Liver (tissue), 8 donors: ENCODE measurements at regions not wholly inside any gene's neighbourhood (a gene's known extent, or its start where the extent isn't known, plus 50 kb on each side); places are given as distances from the start of the nearest gene placed in this dataset.

Experiments
- DNase-seq: peaks from one replicate; pipeline ENCODE4 v3.0.0-alpha.2; 2017; ENCODE audit warnings: low spot score
- H3K27ac ChIP-seq, 2 donors: one replicate each; pipeline ENCODE4 v1.7.0; 2013; ENCODE audit warnings: inconsistent platforms in 2 of 2, low read length in 2 of 2, control low read depth in 1 of 2, low read depth in 1 of 2, mild to moderate bottlenecking in 1 of 2
- H3K27me3 ChIP-seq, 4 donors: one replicate each; pipeline versions ENCODE4 v1.6.1 to v1.7.0; 2013; ENCODE audit warnings: low read length in 3 of 4, inconsistent platforms in 1 of 4, mild to moderate bottlenecking in 1 of 4, moderate library complexity in 1 of 4; ENCODE audit not compliant: control insufficient read depth in 4 of 4, insufficient read depth in 4 of 4
- H3K36me3 ChIP-seq, 4 donors: one replicate each; pipeline versions ENCODE4 v1.6.1 to v1.7.0; 2013; ENCODE audit warnings: low read length in 3 of 4, mild to moderate bottlenecking in 3 of 4, low read depth in 1 of 4, moderate library complexity in 1 of 4; ENCODE audit not compliant: control insufficient read depth in 4 of 4, insufficient read depth in 3 of 4
- H3K4me1 ChIP-seq, 4 donors: one replicate each; pipeline versions ENCODE4 v1.6.1 to v1.7.0; 2013; ENCODE audit warnings: low read length in 3 of 4, mild to moderate bottlenecking in 3 of 4, moderate library complexity in 1 of 4; ENCODE audit not compliant: control insufficient read depth in 4 of 4, insufficient read depth in 4 of 4
- H3K4me3 ChIP-seq, 3 donors: one replicate each; pipeline versions ENCODE4 v1.6.1 to v1.7.0; 2013; ENCODE audit warnings: low read length in 3 of 3, control low read depth in 1 of 3, low read depth in 1 of 3, mild to moderate bottlenecking in 1 of 3
- H3K9ac ChIP-seq, 2 donors: one replicate each; pipeline ENCODE4 v1.7.0; 2013; ENCODE audit warnings: low read length in 2 of 2, mild to moderate bottlenecking in 2 of 2, moderate library complexity in 2 of 2, control low read depth in 1 of 2, low read depth in 1 of 2
- H3K9me3 ChIP-seq, 4 donors: one replicate each; pipeline versions ENCODE4 v1.6.1 to v1.7.0; 2013; ENCODE audit warnings: low read length in 3 of 4; ENCODE audit not compliant: control insufficient read depth in 4 of 4
- ATF3 ChIP-seq: IDR thresholded peaks from 2 replicates; pipeline ENCODE4 v1.6.1; 2016; ENCODE audit warnings: antibody characterized with exemption
- CTCF ChIP-seq: fragments of 150-350 bp; IDR thresholded peaks from 2 replicates; pipeline ENCODE4 v1.5.1; 2017; ENCODE audit warnings: improper control_type of control experiment, low read depth, low read length; ENCODE audit not compliant: missing input control
- EGR1 ChIP-seq, 2 donors: IDR thresholded peaks; 2 replicates each; pipeline ENCODE4 v1.6.1; 2016 to 2018; ENCODE audit warnings: antibody characterized with exemption in 2 of 2, low read depth in 2 of 2
- FOXA1 ChIP-seq: IDR thresholded peaks from 2 replicates; pipeline ENCODE4 v1.6.1; 2016; ENCODE audit warnings: antibody characterized with exemption
- FOXA2 ChIP-seq: IDR thresholded peaks from 2 replicates; pipeline ENCODE4 v1.6.1; 2016; ENCODE audit warnings: antibody characterized with exemption
- GABPA ChIP-seq, 2 donors: IDR thresholded peaks in 1 of 2; conservative IDR thresholded peaks in 1 of 2; 2 replicates each; pipeline ENCODE4 v1.6.1; 2016; ENCODE audit warnings: antibody characterized with exemption in 2 of 2, mild to moderate bottlenecking in 1 of 2, moderate library complexity in 1 of 2
- HNF4A ChIP-seq, 2 donors: conservative IDR thresholded peaks; 2 replicates each; pipeline ENCODE4 v1.6.1; 2016; ENCODE audit warnings: antibody characterized with exemption in 2 of 2, mild to moderate bottlenecking in 2 of 2
- HNF4G ChIP-seq: IDR thresholded peaks from 2 replicates; pipeline ENCODE4 v1.6.1; 2016; ENCODE audit warnings: antibody characterized with exemption
- JUND ChIP-seq, 2 donors: IDR thresholded peaks; 2 replicates each; pipeline ENCODE4 v1.6.1; 2016; ENCODE audit warnings: antibody characterized with exemption in 2 of 2
- MAX ChIP-seq: IDR thresholded peaks from 2 replicates; pipeline ENCODE4 v1.6.1; 2016; ENCODE audit warnings: antibody characterized with exemption
- NR2F2 ChIP-seq: IDR thresholded peaks from 2 replicates; pipeline ENCODE4 v1.6.1; 2016; ENCODE audit warnings: antibody characterized with exemption
- RAD21 ChIP-seq, 2 donors: IDR thresholded peaks; 2 replicates each; pipeline ENCODE4 v1.6.1; 2016; ENCODE audit warnings: antibody characterized with exemption in 2 of 2, mild to moderate bottlenecking in 2 of 2
- REST ChIP-seq: IDR thresholded peaks from 2 replicates; pipeline ENCODE4 v1.6.1; 2016; ENCODE audit warnings: antibody characterized with exemption, mild to moderate bottlenecking
- RXRA ChIP-seq, 2 donors: IDR thresholded peaks; 2 replicates each; pipeline ENCODE4 v1.6.1; 2017 to 2018; ENCODE audit warnings: antibody characterized with exemption in 2 of 2, mild to moderate bottlenecking in 1 of 2
- SP1 ChIP-seq: IDR thresholded peaks from 2 replicates; pipeline ENCODE4 v1.6.1; 2018; ENCODE audit warnings: antibody characterized with exemption, mild to moderate bottlenecking
- TAF1 ChIP-seq: conservative IDR thresholded peaks from 2 replicates; pipeline ENCODE4 v1.6.1; 2016; ENCODE audit warnings: antibody characterized with exemption, mild to moderate bottlenecking
- YY1 ChIP-seq: IDR thresholded peaks from 2 replicates; pipeline ENCODE4 v1.6.1; 2016; ENCODE audit warnings: antibody characterized with exemption, mild to moderate bottlenecking
- ZBTB33 ChIP-seq: IDR thresholded peaks from 2 replicates; pipeline ENCODE4 v1.6.1; 2016; ENCODE audit warnings: antibody characterized with exemption
- WGBS: extraction: QIAGEN DNeasy Blood & Tissue Kit; methylation state at CpG from one replicate; pipeline ENCODE4 v1.1.7; 2013; 5-methylcytosine and 5-hydroxymethylcytosine counted together
- donor health status: healthy.
- donor health status: healthy.
- donor health status: healthy.
- donor health status: healthy.
- donor health status: healthy.

GRCh38 chrX:6851140-6851539 lies 296.4 kb upstream of the STS start:
- Histone ChIP-seq H3K27ac (no peak overlapping the region), H3K4me1 (no peaks in the 10 kb centered on the region), H3K9ac (no peak overlapping the region), H3K9me3 (peaks cover 0 to 10% (median 0%) of the 10 kb centered on the region in 4 donors), H3K27me3 (no peaks in the 10 kb centered on the region), H3K4me3 (no peak overlapping the region), H3K36me3 (no peaks in the 10 kb centered on the region)
- DNase-seq: no peak
- no peak for TF ChIP-seq YY1
- 92% methylated on average over 4 of the region's 4 CpGs for WGBS

- 75% methylated on average over 6 of the region's 6 CpGs for WGBS
- TF ChIP-seq FOXA1 (no peak), NR2F2 (no peak), HNF4A (conservative IDR thresholded peaks at IDR 0.05) (no peak)
- DNase-seq: no peak
These were observed 297.6 kb upstream of the STS start for GRCh38 chrX:6849716-6850414.

GRCh38 chrX:6832619-6833018 lies 297.7 kb upstream of the VCX3A start:
- H3K27ac ChIP-seq: no peak overlapping the region
- H3K27me3 ChIP-seq: no peaks in the 10 kb centered on the region
- no peaks in the 10 kb centered on the region for H3K9me3 ChIP-seq
- no peak for DNase-seq
- WGBS: 93% methylated on average over 2 of the region's 2 CpGs
- no peaks in the 10 kb centered on the region for H3K36me3 ChIP-seq
- TF ChIP-seq GABPA (IDR thresholded peaks at IDR 0.05 in 1 of 2, conservative IDR thresholded peaks at IDR 0.05 in 1 of 2) (no peak), RAD21 (IDR thresholded peaks at IDR 0.05) (no peak), CTCF (no peak), NR2F2 (no peak), HNF4G (no peak), ATF3 (no peak), MAX (no peak), EGR1 (IDR thresholded peaks at IDR 0.05; ENCODE audit: low read depth in 2 of 2) (no peak), JUND (IDR thresholded peaks at IDR 0.05) (no peak), REST (no peak), YY1 (no peak), TAF1 (no peak), HNF4A (conservative IDR thresholded peaks at IDR 0.05) (no peak), SP1 (no peak), FOXA1 (no peak), ZBTB33 (no peak), FOXA2 (no peak), RXRA (IDR thresholded peaks at IDR 0.05) (no peak)
- H3K4me3 ChIP-seq: no peak overlapping the region
- H3K9ac ChIP-seq: no peak overlapping the region
- no peaks in the 10 kb centered on the region for H3K4me1 ChIP-seq

More at GRCh38 chrX:6849716-6850414, 297.6 kb upstream of the STS start:
- Histone ChIP-seq H3K4me1 (no peaks in the 10 kb centered on the region), H3K9ac (no peak overlapping the region), H3K36me3 (no peaks in the 10 kb centered on the region), H3K9me3 (peaks cover 0 to 10% (median 0%) of the 10 kb centered on the region in 4 donors), H3K27ac (no peak overlapping the region), H3K4me3 (no peak overlapping the region), H3K27me3 (no peaks in the 10 kb centered on the region)
